GM21447 (cell line): ENCODE measurements at regions not wholly inside any gene's neighbourhood (a gene's known extent, or its start where the extent isn't known, plus 50 kb on each side); places are given as distances from the start of the nearest gene placed in this dataset.

ENCODE experiments used
- ATAC-seq: cut with Tn5 transposase; IDR thresholded peaks from one replicate; pipeline ENCODE4 v1.9.1; 2021; ENCODE audit not compliant: unreplicated experiment

DNA sequence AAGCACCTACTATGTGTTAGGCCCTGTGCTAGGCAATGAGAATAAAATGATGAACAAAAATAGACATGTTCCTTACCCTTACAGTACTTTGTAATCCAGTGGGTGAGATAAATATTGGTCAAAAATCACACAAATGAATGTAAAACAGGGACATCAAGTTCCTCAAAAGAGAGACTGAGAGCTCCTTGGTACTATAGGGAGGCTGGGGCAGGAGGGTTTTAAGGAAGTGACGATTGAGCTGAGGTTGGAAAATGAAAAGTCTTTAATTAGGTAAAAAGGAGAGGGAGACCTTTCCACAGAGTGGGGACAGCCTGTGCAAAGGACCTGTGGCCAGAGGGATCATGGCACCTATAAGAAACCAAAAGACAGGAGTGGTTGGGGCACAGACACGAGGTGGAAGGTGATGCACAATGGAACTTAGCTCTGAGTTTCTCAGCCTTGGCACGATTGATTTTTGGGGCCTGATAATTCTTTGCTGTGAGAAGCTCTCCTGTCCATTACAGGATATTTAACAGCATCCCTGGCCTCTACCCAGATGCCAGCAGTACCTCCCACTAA lies 140.3 kb downstream of the CEP57L1 start:
- ATAC-seq, result no peak

DNA sequence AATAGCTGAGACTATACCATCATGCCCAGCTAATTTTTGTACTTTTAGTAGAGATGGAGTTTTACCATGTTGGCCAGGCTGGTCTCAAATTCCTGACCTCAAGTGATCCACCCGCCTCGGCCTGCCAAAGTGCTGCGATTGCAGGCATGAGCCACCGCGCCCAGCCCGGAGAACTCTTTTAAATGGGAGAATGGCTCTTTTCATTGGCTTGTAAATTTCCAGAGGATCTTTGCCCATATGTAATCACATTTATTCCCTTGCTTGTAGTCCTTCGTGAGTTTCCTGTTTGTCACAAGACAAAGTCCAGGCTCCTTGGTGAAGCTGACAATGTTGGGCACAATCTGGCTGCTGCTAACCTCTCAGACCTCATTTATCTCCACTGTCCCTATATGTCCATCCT lies 135.1 kb downstream of the CEP57L1 start:
- no peak for ATAC-seq

- no peak for ATAC-seq
Observed at GRCh38 chr6:109229536-109229935, 134.2 kb downstream of the CEP57L1 start.

GRCh38 chr6:109227646-109228045 lies 132.3 kb downstream of the CEP57L1 start:
- no peak for ATAC-seq

DNA sequence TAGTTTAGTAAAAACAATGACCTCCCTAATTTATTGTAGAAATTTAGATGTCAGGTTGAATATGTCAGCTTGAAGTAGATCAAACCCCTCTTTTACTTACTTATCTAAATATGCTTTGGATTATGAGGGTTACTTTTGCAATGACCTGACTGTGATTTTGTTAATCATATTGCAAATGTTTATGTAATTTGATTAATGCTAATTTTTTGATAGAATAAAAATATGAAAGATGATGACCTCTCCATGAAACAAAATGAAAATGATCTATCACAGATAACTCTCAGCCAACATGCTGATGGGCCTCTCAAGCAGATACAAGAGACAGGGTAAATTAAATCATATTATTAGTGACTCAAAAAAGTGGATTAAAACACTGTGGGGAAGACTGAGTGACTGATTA lies 131.0 kb downstream of the CEP57L1 start:
- no peak for ATAC-seq

DNA sequence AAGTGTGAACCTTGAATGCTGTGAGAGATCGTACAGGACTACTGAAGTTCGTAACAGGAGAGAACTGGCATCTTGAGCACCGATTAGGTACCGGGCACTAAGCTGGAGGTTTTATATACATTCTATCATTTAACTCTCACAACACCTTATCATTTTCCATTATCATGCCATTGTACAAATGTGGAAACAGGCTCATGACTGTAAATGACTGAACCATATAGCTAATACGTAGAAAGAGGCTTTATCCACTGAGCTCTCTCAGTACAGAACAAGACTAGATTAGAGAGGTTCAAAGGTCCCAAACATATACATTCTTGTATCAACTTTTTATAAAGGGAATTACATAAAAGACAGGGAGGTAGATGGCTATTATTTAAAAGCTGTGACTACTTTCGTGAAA lies 130.6 kb downstream of the CEP57L1 start:
- no peak for ATAC-seq

GRCh38 chr6:109224994-109225393 lies 129.7 kb downstream of the CEP57L1 start:
- no peak for ATAC-seq

- no peak for ATAC-seq
Observed at GRCh38 chr6:109224107-109224875, 129.0 kb downstream of the CEP57L1 start.

DNA sequence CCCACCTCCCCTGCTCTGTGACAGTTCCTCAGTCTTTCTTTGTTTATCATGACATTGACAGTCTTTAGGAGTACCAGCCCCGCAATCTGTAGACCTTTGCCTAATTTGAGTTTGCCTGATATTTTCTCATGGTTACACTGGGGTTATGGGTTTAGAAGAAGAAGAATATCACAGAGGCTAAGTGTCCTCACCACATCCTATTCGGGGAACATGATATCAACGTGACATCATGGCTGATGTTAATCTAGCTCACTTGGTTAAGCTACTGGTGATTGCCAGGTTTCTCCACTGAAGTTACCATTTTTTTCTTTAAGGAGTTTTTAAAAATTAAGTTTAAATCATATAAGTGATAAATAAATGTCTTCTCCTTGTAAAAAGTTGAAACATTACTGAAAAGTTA lies 127.5 kb downstream of the CEP57L1 start:
- no peak for ATAC-seq

DNA sequence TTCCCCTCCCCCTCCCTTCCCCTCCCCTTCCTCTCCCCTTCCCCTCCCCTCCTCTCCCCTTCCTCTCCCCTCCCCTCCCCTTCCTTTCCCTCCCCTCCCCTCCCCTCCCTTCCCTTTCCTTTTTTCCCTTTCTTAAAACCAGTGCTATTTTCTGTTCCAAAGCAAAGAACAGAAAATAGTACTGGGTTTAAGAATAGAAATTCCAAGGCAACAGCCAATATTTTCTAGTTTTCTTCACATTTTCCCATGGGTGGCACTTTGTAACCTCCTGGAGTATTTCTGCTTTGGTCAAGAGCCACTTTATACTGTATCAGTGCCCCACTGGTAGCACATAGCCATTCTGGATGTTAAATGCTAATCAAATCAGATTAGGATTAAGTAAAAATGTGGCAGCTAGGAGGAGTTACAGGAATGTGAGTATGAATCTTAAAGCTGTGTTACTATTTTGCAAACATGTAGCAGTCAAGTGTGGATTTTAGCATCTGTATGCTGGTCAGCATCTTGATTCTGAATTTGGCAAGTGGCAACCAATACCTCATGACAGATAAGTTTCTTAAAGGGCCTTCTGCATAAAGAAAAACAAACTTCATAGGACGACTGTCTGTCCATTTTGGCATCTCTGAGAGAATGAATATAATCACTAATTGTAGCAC lies 126.4 kb downstream of the CEP57L1 start:
- ATAC-seq, result no peak
